Aorta (tissue), 5 donors: ENCODE measurements at regions not wholly inside any gene's neighbourhood (a gene's known extent, or its start where the extent isn't known, plus 50 kb on each side); places are given as distances from the start of the nearest gene placed in this dataset.

ENCODE experiments used
- ATAC-seq: fragments of 200-7000 bp; cut with Tn5 transposase; one replicate; pipeline ENCODE4 v1.9.1; 2022; ENCODE audit warnings: moderate library complexity; ENCODE audit not compliant: low FRiP score
- DNase-seq, 2 donors: peaks; one replicate each; pipeline ENCODE4 v3.0.0-alpha.2; 2020
- H3K27ac ChIP-seq, 2 donors: one replicate each; pipeline ENCODE4 v1.5.1; 2013; ENCODE audit warnings: low read length in 2 of 2, mild to moderate bottlenecking in 2 of 2, moderate library complexity in 2 of 2, control low read depth in 1 of 2, inconsistent platforms in 1 of 2, low read depth in 1 of 2
- H3K27me3 ChIP-seq, 2 donors: one replicate each; pipeline ENCODE4 v1.6.1; 2013; ENCODE audit warnings: control low read depth in 1 of 2, low read length in 1 of 2, mild to moderate bottlenecking in 1 of 2, moderate library complexity in 1 of 2; ENCODE audit not compliant: insufficient read depth in 2 of 2, control insufficient read depth in 1 of 2
- H3K36me3 ChIP-seq, 2 donors: one replicate each; pipeline ENCODE4 v1.6.1; 2013; ENCODE audit warnings: control low read depth in 1 of 2, low read length in 1 of 2, mild to moderate bottlenecking in 1 of 2; ENCODE audit not compliant: insufficient read depth in 2 of 2, control insufficient read depth in 1 of 2
- H3K4me1 ChIP-seq, 2 donors: one replicate each; pipeline ENCODE4 v1.6.1; 2013; ENCODE audit warnings: low read length in 2 of 2, control low read depth in 1 of 2, mild to moderate bottlenecking in 1 of 2, moderate library complexity in 1 of 2; ENCODE audit not compliant: insufficient read depth in 2 of 2, control insufficient read depth in 1 of 2
- H3K4me3 ChIP-seq, 2 donors: one replicate each; pipeline ENCODE4 v1.5.1; 2013; ENCODE audit warnings: low read length in 2 of 2, control low read depth in 1 of 2, mild to moderate bottlenecking in 1 of 2
- H3K9me3 ChIP-seq: one replicate; pipeline ENCODE4 v1.6.1; 2013; ENCODE audit warnings: mild to moderate bottlenecking, low read length; ENCODE audit not compliant: control insufficient read depth
- WGBS, 2 donors: extraction: QIAGEN DNeasy Blood & Tissue Kit; methylation state at CpG; one replicate each; pipeline ENCODE4 v1.1.7; 2013; 5-methylcytosine and 5-hydroxymethylcytosine counted together
- intact Hi-C, 2 donors: fragments of 100-400 bp; cut with DNase I; formaldehyde crosslinking; loops; one replicate each; pipeline versions ENCODE4 v1.14.2 to v1.15.0; 2022
- donor health status: healthy with polysubstance abuse.
- donor health status: Bipolar disorder and iron deficiency.
- donor health status: DM: no; HTN: no; CAD: no.
- donor health status: DM: no; HTN: no; CAD: no.
- donor health status: DM: yes; HTN: yes; CAD: no.

DNA sequence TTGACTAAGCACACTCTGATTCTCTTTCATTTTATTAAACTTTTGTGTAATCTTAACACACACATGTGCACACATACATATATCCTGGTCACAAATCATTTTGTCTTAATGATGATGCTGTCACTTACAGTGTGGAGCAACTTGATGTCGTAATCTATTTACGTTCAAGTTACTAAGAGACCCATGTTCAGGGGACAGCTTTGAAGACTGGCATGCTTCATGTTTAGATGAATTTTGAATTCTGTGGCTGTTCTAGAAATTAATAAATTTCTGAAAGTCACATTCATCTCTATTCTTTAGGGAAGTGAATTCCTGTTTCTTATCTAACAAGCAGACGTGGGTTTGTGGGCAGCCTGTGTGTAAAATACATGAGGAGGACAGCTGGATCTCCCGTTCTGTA is 1637.8 kb downstream of the PLA2G4A start:
- Histone ChIP-seq H3K36me3 (no peaks in the 10 kb centered on the region), H3K27me3 (no peaks in the 10 kb centered on the region), H3K27ac (no peak overlapping the region), H3K4me3 (no peak overlapping the region), H3K4me1 (no peaks in the 10 kb centered on the region), H3K9me3 (no peaks in the 10 kb centered on the region)
- intact Hi-C loops = no loop called here
- ATAC-seq (no peak), DNase-seq (no peak)
- WGBS, 2 donors = 40 to 72% methylated on average over 4 of the region's 4 CpGs

DNA sequence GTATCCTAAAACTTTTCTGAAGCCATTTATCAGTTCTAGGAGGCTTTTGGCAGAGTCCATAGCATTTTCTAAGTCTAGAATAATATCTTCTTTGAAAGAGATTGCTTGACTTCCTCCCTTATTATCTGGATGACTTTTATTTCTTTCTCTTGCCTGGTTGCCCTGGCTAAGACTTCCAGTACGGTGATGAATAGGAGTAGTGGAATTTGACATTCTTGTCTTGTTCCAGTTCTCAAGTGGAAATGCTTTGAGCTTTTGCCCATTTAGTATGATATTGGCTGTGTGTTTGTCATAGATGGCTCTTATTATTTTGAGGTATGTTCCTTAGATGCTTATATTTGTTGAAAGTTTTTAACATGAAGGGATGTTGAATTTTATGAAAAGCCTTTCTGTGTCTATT is 1647.9 kb downstream of the PLA2G4A start:
- intact Hi-C loops = no loop called here
- WGBS, 2 donors = 65 to 72% methylated on average over 1 of the region's 1 CpG
- Histone ChIP-seq H3K27ac (no peak overlapping the region), H3K9me3 (no peaks in the 10 kb centered on the region), H3K36me3 (no peaks in the 10 kb centered on the region), H3K4me3 (no peak overlapping the region), H3K4me1 (no peaks in the 10 kb centered on the region), H3K27me3 (no peaks in the 10 kb centered on the region)
- no peak for ATAC-seq
- DNase-seq = no peak

DNA sequence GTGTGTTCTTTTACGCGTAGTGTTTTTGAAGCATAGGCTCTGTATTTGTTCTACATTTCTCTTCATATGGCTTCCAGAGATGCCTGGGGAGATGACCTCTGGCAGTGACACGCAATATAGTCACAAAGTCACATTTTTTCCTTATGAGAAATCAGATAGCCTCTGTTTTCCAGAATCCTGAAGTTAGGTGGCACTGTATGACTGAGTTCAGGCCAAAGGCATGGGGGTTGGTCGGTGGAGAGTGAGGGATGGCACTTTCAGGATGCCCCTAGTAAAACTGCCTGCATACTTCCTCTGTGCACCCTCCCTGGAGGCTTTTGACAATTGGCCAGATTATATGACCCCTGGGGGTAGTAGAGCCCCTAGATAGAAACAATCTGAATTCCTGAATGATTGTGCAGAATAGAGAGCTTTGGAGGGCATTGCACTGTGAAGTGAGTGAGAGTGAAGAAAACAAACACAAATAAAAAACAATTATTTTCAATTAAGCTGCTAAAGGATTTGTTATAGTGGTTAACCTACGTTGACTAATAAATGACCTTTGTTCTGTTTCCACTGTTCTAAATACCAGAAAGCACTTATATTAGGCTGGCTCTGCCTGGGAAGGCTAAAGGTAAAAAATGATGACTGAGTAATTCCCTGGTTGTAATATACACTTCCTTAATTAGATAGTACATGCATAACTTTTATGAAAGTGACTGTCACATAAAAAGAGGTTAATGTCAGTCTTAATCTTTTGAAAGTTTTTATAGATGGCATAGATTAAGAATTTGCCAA is 1660.8 kb downstream of the PLA2G4A start:
- H3K4me1 ChIP-seq = no peaks in the 10 kb centered on the region
- ATAC-seq (no peak), DNase-seq (no peak)
- no peaks in the 10 kb centered on the region for H3K9me3 ChIP-seq
- WGBS, 2 donors = 41 to 48% methylated on average over 5 of the region's 5 CpGs
- intact Hi-C loops = no loop called here
- no peaks in the 10 kb centered on the region for H3K36me3 ChIP-seq
- H3K4me3 ChIP-seq = no peak overlapping the region
- H3K27me3 ChIP-seq = no peaks in the 10 kb centered on the region
- no peak overlapping the region for H3K27ac ChIP-seq

DNA sequence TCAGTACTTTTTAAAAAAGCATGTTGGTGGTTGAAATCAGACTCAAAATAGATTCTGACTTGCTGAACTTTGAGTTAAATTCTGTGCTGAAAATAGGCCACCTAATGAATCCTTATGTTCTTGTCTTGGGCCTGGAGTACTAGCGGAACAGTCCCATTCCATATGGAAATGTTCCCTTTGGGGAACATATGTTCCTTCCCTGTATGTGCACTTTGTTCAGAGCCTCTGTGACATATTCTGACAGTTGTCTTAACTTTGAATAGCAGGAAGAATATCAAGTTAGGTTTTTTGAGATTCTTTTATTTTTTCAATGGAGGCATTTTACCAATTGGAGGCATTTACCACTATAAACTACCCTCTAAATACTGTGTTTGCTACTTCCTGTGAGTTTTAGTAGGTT is 1667.8 kb downstream of the PLA2G4A start:
- intact Hi-C loops = no loop called here
- peaks cover 0 to 2% of the 10 kb centered on the region in 2 donors for H3K4me1 ChIP-seq
- H3K27me3 ChIP-seq = no peaks in the 10 kb centered on the region
- no peaks in the 10 kb centered on the region for H3K36me3 ChIP-seq
- peaks cover 5% of the 10 kb centered on the region for H3K9me3 ChIP-seq
- DNase-seq = no peak
- no peak for ATAC-seq
- H3K4me3 ChIP-seq = no peak overlapping the region
- WGBS, 2 donors = 77 to 88% methylated on average over 1 of the region's 1 CpG
- H3K27ac ChIP-seq = no peak overlapping the region

DNA sequence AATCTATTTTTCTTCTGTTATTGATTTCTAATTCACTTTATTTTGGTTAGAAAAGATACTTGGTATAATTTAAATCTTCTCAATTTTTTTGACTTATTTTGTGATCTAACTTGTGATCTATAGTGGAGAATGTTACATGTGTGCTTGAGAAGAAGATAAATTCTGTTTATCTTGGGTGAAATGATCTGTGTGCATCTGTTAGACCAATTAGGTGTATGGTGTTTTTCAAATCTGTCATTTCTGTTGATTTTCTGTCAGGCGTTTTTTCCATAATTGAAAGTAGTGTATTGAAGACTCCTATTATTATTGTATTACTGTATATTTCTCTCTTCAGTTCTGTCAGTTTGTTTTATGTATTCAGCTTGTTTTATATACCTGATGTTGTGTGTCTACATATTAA is 1668.3 kb downstream of the PLA2G4A start:
- intact Hi-C loops = no loop called here
- WGBS, 2 donors = 65 to 70% methylated on average over 1 of the region's 1 CpG
- ATAC-seq = no peak

DNA sequence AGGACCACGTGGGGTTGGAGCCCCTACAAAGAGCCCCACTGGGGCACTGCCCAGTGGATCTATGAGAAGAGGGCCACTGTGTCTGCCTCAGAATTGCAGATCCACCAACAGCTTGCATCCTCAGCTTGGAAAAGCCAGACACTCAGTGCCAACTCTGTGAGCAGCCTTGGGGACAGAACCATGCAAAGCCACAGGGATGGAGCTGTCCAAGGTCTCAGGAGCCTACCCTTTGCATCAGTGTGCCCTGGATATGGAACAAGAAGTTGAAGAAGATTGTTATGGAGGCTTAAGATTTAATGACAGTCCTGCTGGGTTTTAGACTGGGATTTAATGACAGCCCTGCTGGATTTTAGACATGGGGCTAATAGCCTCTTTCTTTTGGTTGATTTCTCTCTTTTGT is 1670.9 kb downstream of the PLA2G4A start:
- 57 to 67% methylated on average over 1 of the region's 1 CpG for WGBS, 2 donors
- Histone ChIP-seq H3K4me3 (no peak overlapping the region), H3K36me3 (no peaks in the 10 kb centered on the region), H3K9me3 (peaks cover 5% of the 10 kb centered on the region), H3K27ac (no peak overlapping the region), H3K27me3 (no peaks in the 10 kb centered on the region), H3K4me1 (peaks cover 0 to 2% of the 10 kb centered on the region in 2 donors)
- DNase-seq = no peak
- no peak for ATAC-seq
- intact Hi-C loops = no loop called here

More for the DNA sequence above, 1668.3 kb downstream of the PLA2G4A start:
- no peak for DNase-seq
- Histone ChIP-seq H3K27me3 (no peaks in the 10 kb centered on the region), H3K4me3 (no peak overlapping the region), H3K9me3 (peaks cover 5% of the 10 kb centered on the region), H3K36me3 (no peaks in the 10 kb centered on the region), H3K4me1 (peaks cover 0 to 2% of the 10 kb centered on the region in 2 donors), H3K27ac (no peak overlapping the region)

DNA sequence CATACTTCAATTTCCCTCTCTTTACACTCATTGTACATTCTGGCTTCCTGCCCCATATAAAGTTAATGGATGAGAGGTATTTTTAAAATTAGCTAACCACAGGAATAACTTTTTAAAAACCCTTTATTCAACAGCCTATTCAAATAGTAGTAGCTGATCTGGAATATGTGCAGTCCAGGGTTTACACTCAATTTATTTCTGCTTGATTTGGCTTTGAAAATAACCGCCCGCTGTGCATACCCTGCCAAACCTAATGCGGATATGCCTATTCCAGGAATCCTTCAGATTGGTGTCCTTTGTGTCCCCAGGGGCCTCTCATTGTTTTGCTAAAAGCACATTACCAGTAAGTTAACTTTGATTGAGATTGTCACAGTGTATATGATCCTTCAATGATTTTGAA is 1686.2 kb downstream of the PLA2G4A start:
- Histone ChIP-seq H3K36me3 (no peaks in the 10 kb centered on the region), H3K4me1 (no peaks in the 10 kb centered on the region), H3K27me3 (no peaks in the 10 kb centered on the region), H3K9me3 (no peaks in the 10 kb centered on the region), H3K27ac (no peak overlapping the region), H3K4me3 (no peak overlapping the region)
- ATAC-seq (no peak), DNase-seq (no peak)
- intact Hi-C loops = no loop called here
- 26 to 46% methylated on average over 3 of the region's 3 CpGs for whole genome bisulfite sequencing, 2 donors

DNA sequence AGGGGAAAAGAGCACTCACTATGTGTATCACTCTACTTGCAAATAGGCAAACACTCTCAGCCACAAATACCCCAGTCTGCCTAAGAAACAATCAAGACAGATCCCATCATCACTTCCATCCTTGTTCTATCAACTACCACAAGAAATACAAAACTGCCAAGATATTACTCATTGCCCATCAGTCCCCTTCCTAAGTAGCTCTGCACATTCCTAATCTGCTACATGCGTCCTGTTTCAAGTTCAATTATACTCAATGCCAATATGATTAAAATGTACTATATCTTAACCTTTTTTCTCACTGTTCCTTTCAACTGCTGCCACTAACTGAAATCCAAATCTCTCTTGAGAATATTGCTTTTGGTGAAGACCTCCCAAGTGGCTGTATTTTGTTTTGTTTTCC is 1688.4 kb downstream of the PLA2G4A start:
- Histone ChIP-seq H3K27ac (no peak overlapping the region), H3K9me3 (no peaks in the 10 kb centered on the region), H3K27me3 (no peaks in the 10 kb centered on the region), H3K4me1 (no peaks in the 10 kb centered on the region), H3K36me3 (no peaks in the 10 kb centered on the region), H3K4me3 (no peak overlapping the region)
- 49 to 50% methylated on average over 1 of the region's 1 CpG for WGBS, 2 donors
- ATAC-seq = no peak
- intact Hi-C loops = no loop called here
- DNase-seq = no peak

DNA sequence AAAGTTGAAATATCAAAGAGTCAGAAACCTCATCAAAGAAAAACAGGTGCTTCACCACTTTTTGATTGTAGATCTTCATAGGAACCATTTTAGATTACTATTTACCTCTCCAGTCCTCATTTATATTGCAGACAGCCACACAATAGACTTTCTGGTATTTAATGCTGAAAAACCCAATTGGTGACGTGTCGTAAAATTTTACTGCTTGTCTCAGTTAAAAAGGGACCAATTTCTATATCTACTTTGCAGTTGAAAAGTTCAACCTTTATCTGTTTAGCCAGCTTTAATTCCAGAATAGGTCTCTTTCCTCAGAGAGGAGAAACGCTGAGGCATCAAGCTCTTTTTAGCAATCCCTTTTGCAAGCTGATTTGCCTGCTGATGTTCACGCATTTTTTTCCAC is 1722.4 kb downstream of the PLA2G4A start:
- ATAC-seq = no peak

More for the DNA sequence above, 1722.4 kb downstream of the PLA2G4A start:
- H3K9me3 ChIP-seq = no peaks in the 10 kb centered on the region
- H3K4me1 ChIP-seq = no peaks in the 10 kb centered on the region
- no peak overlapping the region for H3K27ac ChIP-seq
- no peaks in the 10 kb centered on the region for H3K36me3 ChIP-seq
- H3K27me3 ChIP-seq = no peaks in the 10 kb centered on the region
- 61 to 62% methylated on average over 4 of the region's 4 CpGs for WGBS, 2 donors
- intact Hi-C loops = no loop called here
- no peak overlapping the region for H3K4me3 ChIP-seq
- no peak for DNase-seq
